ENCODE measurements at regions not wholly inside any gene's neighbourhood (a gene's known extent, or its start where the extent isn't known, plus 50 kb on each side); places are given as distances from the start of the nearest gene placed in this dataset.
A peak's percentile ranks its signal among the peaks of the same experiment; 100 is the strongest.

GRCh38 chr1:201748335-201748734 is 80.6 kb upstream of the IPO9 start:
- peaks cover 27% of the 10 kb centered on the region for H3K4me1 ChIP-seq (replicated peaks)
- no peaks in the 10 kb centered on the region for H3K9me3 ChIP-seq (replicated peaks)

GRCh38 chr1:201749059-201749690 is 79.8 kb upstream of the IPO9 start:
- no peaks in the 10 kb centered on the region for H3K9me3 ChIP-seq (replicated peaks)
- no peaks in the 10 kb centered on the region for H3K27me3 ChIP-seq (replicated peaks)
- no peaks in the 10 kb centered on the region for H3K36me3 ChIP-seq
- no peak overlapping the region for H3K4me3 ChIP-seq
- peaks cover 35% of the 10 kb centered on the region for H3K4me1 ChIP-seq (replicated peaks)
- no peak for DNase-seq (ENCODE audit: low read depth in 1 of 2, low spot score in 2 of 2)
- no peak overlapping the region for H3K27ac ChIP-seq

More at GRCh38 chr1:201748335-201748734, 80.6 kb upstream of the IPO9 start:
- H3K4me3 ChIP-seq, result no peak overlapping the region
- H3K27ac ChIP-seq, result peak overlapping the region; percentile 27
- no peaks in the 10 kb centered on the region for H3K36me3 ChIP-seq
- H3K27me3 ChIP-seq (replicated peaks), result no peaks in the 10 kb centered on the region
- peak; percentile 30 to 55 for DNase-seq (ENCODE audit: low read depth in 1 of 2, low spot score in 2 of 2)

GRCh38 chr1:201750120-201750519 is 78.8 kb upstream of the IPO9 start:
- Histone ChIP-seq H3K4me1 (replicated peaks) (peaks cover 37% of the 10 kb centered on the region), H3K36me3 (no peaks in the 10 kb centered on the region), H3K27me3 (replicated peaks) (no peaks in the 10 kb centered on the region), H3K4me3 (no peak overlapping the region), H3K27ac (no peak overlapping the region), H3K9me3 (replicated peaks) (no peaks in the 10 kb centered on the region)
- no peak for DNase-seq (ENCODE audit: low read depth in 1 of 2, low spot score in 2 of 2)

- 0 out of 2 replicates have a peak overlapping the region, but pooled peaks have one; percentile 1 for H3K27ac ChIP-seq
- H3K27me3 ChIP-seq (replicated peaks), result no peaks in the 10 kb centered on the region
- no peak for DNase-seq (ENCODE audit: low read depth in 1 of 2, low spot score in 2 of 2)
- peaks cover 45% of the 10 kb centered on the region for H3K4me1 ChIP-seq (replicated peaks)
- no peaks in the 10 kb centered on the region for H3K9me3 ChIP-seq (replicated peaks)
- H3K36me3 ChIP-seq, result no peaks in the 10 kb centered on the region
- no peak overlapping the region for H3K4me3 ChIP-seq
These were observed 78.0 kb upstream of the IPO9 start for GRCh38 chr1:201750934-201751333.

GRCh38 chr1:201751872-201752271 is 77.1 kb upstream of the IPO9 start:
- no peak for DNase-seq (ENCODE audit: low read depth in 1 of 2, low spot score in 2 of 2)
- no peaks in the 10 kb centered on the region for H3K27me3 ChIP-seq (replicated peaks)
- no peak overlapping the region for H3K27ac ChIP-seq
- no peaks in the 10 kb centered on the region for H3K36me3 ChIP-seq
- H3K4me3 ChIP-seq, result no peak overlapping the region
- H3K4me1 ChIP-seq (replicated peaks), result peaks cover 54% of the 10 kb centered on the region
- no peaks in the 10 kb centered on the region for H3K9me3 ChIP-seq (replicated peaks)

- Histone ChIP-seq H3K4me3 (no peak overlapping the region), H3K27me3 (replicated peaks) (no peaks in the 10 kb centered on the region), H3K27ac (no peak overlapping the region), H3K4me1 (replicated peaks) (peaks cover 57% of the 10 kb centered on the region), H3K9me3 (replicated peaks) (no peaks in the 10 kb centered on the region), H3K36me3 (no peaks in the 10 kb centered on the region)
- no peak for DNase-seq (ENCODE audit: low read depth in 1 of 2, low spot score in 2 of 2)
These were observed 76.6 kb upstream of the IPO9 start for GRCh38 chr1:201752333-201752732.

GRCh38 chr1:201753492-201753891 is 75.5 kb upstream of the IPO9 start:
- no peaks in the 10 kb centered on the region for H3K36me3 ChIP-seq
- H3K4me1 ChIP-seq (replicated peaks), result peaks cover 49% of the 10 kb centered on the region
- no peak overlapping the region for H3K4me3 ChIP-seq
- DNase-seq (ENCODE audit: low read depth in 1 of 2, low spot score in 2 of 2), result no peak
- no peaks in the 10 kb centered on the region for H3K9me3 ChIP-seq (replicated peaks)
- H3K27ac ChIP-seq, result no peak overlapping the region
- H3K27me3 ChIP-seq (replicated peaks), result no peaks in the 10 kb centered on the region

- Histone ChIP-seq H3K36me3 (no peaks in the 10 kb centered on the region), H3K4me1 (replicated peaks) (peaks cover 48% of the 10 kb centered on the region), H3K27me3 (replicated peaks) (no peaks in the 10 kb centered on the region), H3K9me3 (replicated peaks) (no peaks in the 10 kb centered on the region), H3K27ac (no peak overlapping the region), H3K4me3 (no peak overlapping the region)
- no peak for DNase-seq (ENCODE audit: low read depth in 1 of 2, low spot score in 2 of 2)
These were observed 74.6 kb upstream of the IPO9 start for GRCh38 chr1:201754353-201754752.

GRCh38 chr1:201755200-201755599 is 73.8 kb upstream of the IPO9 start:
- Histone ChIP-seq H3K27me3 (replicated peaks) (no peaks in the 10 kb centered on the region), H3K9me3 (replicated peaks) (no peaks in the 10 kb centered on the region), H3K27ac (no peak overlapping the region), H3K4me1 (replicated peaks) (peaks cover 57% of the 10 kb centered on the region), H3K4me3 (no peak overlapping the region), H3K36me3 (no peaks in the 10 kb centered on the region)
- no peak for DNase-seq (ENCODE audit: low read depth in 1 of 2, low spot score in 2 of 2)

- no peaks in the 10 kb centered on the region for H3K9me3 ChIP-seq (replicated peaks)
- H3K36me3 ChIP-seq, result no peaks in the 10 kb centered on the region
- H3K4me1 ChIP-seq (replicated peaks), result peaks cover 60% of the 10 kb centered on the region
- no peaks in the 10 kb centered on the region for H3K27me3 ChIP-seq (replicated peaks)
- H3K4me3 ChIP-seq, result no peak overlapping the region
- peak in 1 of 2 experiments; percentile 40 for DNase-seq (ENCODE audit: low read depth in 1 of 2, low spot score in 2 of 2)
- 0 out of 2 replicates have a peak overlapping the region, but pooled peaks have one; percentile 9 for H3K27ac ChIP-seq
These were observed 72.6 kb upstream of the IPO9 start for GRCh38 chr1:201756406-201756805.

GRCh38 chr1:201758499-201759050 is 70.4 kb upstream of the IPO9 start:
- no peaks in the 10 kb centered on the region for H3K27me3 ChIP-seq (replicated peaks)
- DNase-seq (ENCODE audit: low read depth in 1 of 2, low spot score in 2 of 2), result no peak
- H3K4me1 ChIP-seq (replicated peaks), result peaks cover 76% of the 10 kb centered on the region
- no peak overlapping the region for H3K27ac ChIP-seq
- no peaks in the 10 kb centered on the region for H3K36me3 ChIP-seq
- H3K4me3 ChIP-seq, result no peak overlapping the region
- no peaks in the 10 kb centered on the region for H3K9me3 ChIP-seq (replicated peaks)

GRCh38 chr1:201759194-201759815 is 69.7 kb upstream of the IPO9 start:
- Histone ChIP-seq H3K4me1 (replicated peaks) (peaks cover 76% of the 10 kb centered on the region), H3K36me3 (no peaks in the 10 kb centered on the region), H3K9me3 (replicated peaks) (no peaks in the 10 kb centered on the region), H3K27ac (no peak overlapping the region), H3K4me3 (no peak overlapping the region), H3K27me3 (replicated peaks) (no peaks in the 10 kb centered on the region)
- no peak for DNase-seq (ENCODE audit: low read depth in 1 of 2, low spot score in 2 of 2)

GRCh38 chr1:201760516-201760915 is 68.4 kb upstream of the IPO9 start:
- Histone ChIP-seq H3K4me1 (replicated peaks) (peaks cover 77% of the 10 kb centered on the region), H3K36me3 (no peaks in the 10 kb centered on the region), H3K9me3 (replicated peaks) (no peaks in the 10 kb centered on the region), H3K27me3 (replicated peaks) (no peaks in the 10 kb centered on the region), H3K27ac (peak overlapping the region; percentile 46), H3K4me3 (no peak overlapping the region)
- DNase-seq (ENCODE audit: low read depth in 1 of 2, low spot score in 2 of 2), result peak in 1 of 2 experiments; percentile 81

GRCh38 chr1:201761178-201761577 is 67.8 kb upstream of the IPO9 start:
- Histone ChIP-seq H3K36me3 (no peaks in the 10 kb centered on the region), H3K27ac (peak overlapping the region; percentile 46), H3K27me3 (replicated peaks) (no peaks in the 10 kb centered on the region), H3K4me1 (replicated peaks) (peaks cover 76% of the 10 kb centered on the region), H3K9me3 (replicated peaks) (no peaks in the 10 kb centered on the region), H3K4me3 (no peak overlapping the region)
- no peak for DNase-seq (ENCODE audit: low read depth in 1 of 2, low spot score in 2 of 2)

Data from SJSA1 (cell line).